NCI-H748 (cell line): ENCODE measurements at regions not wholly inside any gene's neighbourhood (a gene's known extent, or its start where the extent isn't known, plus 50 kb on each side); places are given as distances from the start of the nearest gene placed in this dataset.
"Not testable (repeated sequence)": the region's sequence is repeated elsewhere in the genome, so short reads cannot be mapped to it uniquely, and the experiment has no call there.

Experiments used
- DNase-seq: peaks from one replicate; lab custom pipeline; 2025; ENCODE audit not compliant: unreplicated experiment; lab: John Stamatoyannopoulos, UW

DNA sequence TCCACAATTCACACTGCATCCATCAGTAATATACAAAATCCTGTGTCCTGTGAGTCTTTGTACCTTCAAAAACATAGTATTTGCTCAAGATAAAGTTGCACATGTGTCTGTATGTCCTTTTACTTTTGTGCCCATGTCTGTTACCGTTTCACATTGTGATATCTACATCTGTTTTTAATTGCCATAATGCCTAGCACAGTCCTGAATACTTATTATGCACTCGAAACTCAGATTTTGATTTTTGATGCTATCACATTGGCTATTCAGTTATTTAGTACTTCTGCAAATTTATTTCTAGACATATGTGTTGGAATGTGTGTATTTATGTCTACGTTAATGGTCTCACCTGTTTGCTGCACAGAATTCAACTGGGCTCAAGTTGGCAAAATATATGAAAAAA is 452.8 kb upstream of the ZEB2 start:
- no peak for DNase-seq

GRCh38 chr2:144971786-144972335 is 451.9 kb upstream of the ZEB2 start:
- DNase-seq = no peak

DNA sequence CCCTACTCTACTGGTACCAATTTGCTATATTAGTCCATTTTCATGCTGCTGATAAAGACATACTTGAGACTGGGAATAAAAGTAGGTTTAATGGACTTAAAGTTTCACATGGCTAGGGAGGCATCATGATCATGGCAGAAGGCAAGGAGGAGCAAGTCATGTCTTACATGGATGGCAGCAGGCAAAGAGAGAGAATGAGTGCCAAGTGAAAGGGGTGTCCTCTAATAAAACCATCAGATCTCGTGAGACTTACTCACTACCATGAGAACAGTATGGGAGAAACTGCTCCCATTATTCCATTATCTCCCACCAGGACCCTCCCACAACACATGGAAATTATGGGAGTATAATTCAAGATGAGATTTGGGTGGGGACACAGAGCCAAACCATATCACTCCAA is 450.5 kb upstream of the ZEB2 start:
- DNase-seq = not testable (repeated sequence)

- not testable (repeated sequence) for DNase-seq
Measured at GRCh38 chr2:144969564-144969963, 449.6 kb upstream of the ZEB2 start.

DNA sequence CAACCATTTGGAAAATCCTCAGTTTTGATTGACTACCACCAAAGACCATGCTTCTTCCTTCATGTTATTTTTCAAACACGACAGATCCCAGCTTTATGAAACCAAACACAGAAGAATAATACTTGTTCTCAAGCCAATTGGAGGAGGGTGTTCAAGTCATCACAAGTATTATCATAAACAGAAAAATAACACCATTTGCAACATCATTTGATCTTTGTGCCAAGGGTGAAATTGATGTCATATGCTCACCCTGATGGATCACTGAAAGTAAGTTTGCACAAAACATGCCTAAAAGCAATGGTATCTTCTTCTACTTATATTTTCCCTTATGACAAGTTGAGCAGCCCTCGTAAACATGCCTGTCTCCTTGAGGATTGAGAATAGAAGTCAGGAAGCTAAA is 448.0 kb upstream of the ZEB2 start:
- no peak for DNase-seq

- no peak for DNase-seq
Measured at GRCh38 chr2:144965172-144965571, 445.3 kb upstream of the ZEB2 start.

- no peak for DNase-seq
Measured at GRCh38 chr2:144963031-144963430, 443.1 kb upstream of the ZEB2 start.

GRCh38 chr2:144959416-144959815 is 439.5 kb upstream of the ZEB2 start:
- no peak for DNase-seq

- DNase-seq = no peak
Measured at GRCh38 chr2:144950899-144951560, 431.1 kb upstream of the ZEB2 start.

DNA sequence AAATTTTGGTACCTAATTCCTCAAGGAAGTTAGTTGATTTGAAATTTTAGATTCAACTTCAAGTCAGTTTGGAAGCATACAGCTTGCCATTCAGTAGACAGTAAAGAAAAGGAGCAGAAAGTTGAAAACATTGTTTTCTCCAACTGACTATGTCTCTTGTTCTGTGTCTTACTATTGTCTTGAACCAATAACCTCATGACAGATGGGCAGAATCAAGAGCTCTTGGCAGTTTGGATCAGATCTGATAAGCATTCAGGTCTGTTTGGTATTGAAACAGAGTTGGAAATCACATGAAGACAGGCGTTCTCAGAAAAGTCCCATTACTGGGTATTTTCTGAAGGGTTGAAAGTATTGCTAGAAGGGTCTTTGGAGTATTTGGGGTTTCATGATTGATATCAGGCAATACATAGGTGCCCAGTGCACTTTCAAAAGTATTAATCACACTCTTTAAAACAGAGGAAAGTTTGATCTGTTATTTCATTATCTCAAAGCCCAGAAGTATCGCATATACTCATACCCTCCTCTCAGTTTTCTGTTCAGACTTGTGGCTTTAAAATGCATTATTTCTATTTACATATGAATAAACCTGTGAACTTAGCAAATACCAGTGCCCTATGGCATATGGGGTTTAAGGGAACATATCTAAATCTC is 428.4 kb upstream of the ZEB2 start:
- no peak for DNase-seq

GRCh38 chr2:144947709-144948037 is 427.8 kb upstream of the ZEB2 start:
- no peak for DNase-seq

DNA sequence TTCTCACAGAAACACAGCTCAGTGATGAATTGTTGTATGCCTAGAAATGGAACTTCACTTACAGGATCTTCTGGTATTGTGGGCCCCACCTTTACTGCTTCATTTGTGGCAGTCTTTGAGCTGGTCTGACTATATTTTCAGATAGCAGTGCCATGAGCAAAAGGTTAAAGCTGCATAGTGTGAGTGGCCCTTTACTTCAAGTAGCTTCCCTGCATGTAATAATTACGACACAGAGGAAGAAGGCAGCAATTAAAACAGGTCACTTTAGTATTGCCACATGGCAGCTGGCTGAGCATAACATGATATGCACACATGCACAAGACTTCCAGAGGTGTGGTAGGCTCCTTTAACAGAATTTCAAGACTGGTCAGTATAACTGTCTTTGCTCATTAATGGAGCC is 426.3 kb upstream of the ZEB2 start:
- DNase-seq = peak; percentile 39

- peak; percentile 61 for DNase-seq
Measured at GRCh38 chr2:144944546-144945220, 424.8 kb upstream of the ZEB2 start.

DNA sequence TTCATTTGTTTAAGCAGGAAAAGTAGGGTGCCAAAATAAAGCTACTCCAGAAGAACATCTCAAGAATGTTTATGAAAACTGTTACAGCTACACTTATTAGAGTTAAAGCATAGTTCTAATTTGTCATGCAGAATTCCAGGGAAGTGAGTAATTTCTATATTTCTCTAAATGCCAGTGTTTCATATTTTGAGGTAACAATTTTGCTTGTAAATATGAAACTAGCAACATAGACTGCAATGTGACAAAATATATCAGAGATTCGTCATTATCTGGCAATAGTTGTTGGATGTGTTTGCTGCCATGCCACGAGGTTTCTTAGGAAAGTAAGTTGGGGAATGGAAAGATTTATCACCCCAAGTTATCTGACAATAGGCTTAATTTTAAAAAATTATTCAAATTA is 424.1 kb upstream of the ZEB2 start:
- DNase-seq = no peak

DNA sequence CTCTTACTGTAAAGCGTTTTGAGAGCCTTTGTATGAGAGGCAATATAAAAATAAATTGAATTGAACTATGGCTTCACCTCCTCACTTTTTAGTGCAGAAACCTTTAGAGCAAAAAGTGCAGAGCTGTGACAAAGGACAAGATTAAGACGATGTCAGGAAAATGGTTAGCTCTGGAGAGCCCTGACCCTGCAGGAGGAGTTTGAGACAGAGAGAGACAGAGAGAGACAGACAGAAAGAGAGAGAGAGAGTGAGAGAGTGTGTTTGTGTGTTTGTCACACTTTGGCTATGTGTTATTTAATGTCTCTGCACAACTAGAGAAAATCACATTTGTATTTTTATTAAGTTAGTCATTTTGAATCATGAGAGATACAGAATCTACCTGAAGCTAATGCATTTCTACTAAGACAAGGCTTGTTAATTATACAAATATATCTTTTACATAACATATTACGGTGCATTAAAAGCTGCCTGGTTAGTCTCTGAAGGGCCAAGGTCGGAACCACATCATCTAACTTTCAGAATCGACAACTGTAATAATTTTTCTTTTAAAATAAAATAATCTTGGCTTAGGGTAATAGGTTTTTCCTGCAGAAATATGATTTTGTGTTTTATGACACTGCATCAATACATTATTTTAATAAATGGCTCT is 423.5 kb upstream of the ZEB2 start:
- no peak for DNase-seq

DNA sequence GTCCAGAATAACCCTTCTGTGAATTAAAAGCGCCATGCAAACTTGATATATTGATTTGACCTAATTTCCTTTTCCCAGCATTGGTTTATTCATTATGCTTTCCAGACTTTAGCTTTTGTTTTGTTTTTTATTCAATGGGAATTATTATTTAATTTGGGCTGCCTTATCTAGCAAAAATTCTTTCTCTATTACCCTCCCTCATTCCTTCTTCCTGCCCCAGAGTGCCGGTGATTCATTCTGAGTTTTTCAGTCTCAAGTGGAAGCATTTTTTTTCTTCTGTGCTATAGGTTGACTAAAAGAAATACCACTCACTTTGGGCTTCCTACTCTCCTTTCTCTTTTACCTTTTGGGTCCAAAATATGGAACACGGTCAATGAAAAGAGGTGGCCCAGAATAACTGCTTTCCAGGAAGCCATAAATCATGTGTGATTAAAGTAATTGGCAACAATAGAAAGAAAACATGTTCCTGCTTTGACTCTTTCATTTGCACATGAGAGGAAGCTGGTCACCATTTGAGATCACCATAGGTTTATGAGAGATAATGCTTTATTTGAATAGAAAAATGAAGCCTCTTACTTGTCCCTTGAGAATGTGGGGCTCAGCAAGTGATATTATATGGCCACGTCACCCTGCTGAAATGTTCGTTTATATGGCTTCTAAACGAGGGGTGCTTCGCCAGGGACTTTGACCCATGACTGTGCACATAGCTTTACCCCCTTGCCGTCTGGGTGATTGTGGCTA is 422.8 kb upstream of the ZEB2 start:
- DNase-seq = peak; percentile 57

DNA sequence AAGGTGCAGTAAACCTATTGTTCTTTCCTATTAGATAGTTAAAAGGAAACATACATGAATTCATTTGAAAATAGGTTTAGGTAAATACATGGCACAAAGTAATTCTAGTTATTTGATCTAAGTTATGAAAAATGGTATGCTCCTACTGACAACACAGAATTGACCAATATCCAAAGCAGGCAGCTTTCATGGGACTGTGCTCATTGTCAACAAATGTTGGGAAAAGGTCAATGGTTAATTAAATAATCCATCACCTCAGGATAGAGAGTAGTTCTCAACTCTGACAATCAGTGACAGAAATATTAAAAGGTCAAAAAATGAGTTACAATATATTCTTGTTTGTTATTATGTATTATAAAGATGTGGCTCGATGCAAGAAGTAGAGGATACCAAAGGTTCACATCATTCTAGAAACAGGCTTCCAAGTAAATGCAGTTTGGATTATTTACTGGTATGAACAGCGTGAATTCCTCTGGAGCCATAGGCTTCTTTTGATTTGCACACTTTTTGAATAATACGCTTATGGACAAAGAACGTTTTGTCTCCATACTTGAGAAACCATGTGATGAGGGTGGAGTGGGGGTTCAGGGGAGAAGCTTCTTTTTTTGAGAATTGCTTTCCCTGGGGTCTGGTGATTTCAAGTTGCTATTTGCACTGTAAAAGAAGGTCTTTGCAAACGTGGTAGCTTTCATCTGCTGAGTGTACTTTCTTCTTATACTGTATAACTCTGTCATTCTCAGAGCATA is 422.0 kb upstream of the ZEB2 start:
- DNase-seq = no peak

DNA sequence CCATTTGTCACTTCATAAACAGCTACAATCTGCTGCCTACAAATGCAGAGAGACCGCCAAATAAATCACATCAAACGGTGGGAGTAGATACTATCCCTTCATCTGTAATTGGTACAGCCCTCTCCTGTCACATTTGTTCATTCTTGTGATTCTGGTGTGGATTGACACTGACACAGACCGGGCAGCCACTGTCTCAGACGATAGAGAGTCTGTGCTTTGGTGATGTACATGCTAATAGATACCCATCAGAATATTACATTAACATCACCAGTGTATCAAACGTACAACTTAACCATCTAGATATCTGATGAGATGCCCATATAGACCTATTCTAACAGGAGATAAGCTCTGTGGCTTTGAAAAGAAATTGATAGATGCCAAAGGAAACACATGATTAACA is 419.7 kb upstream of the ZEB2 start:
- no peak for DNase-seq

GRCh38 chr2:144937910-144938709 is 418.2 kb upstream of the ZEB2 start:
- no peak for DNase-seq

DNA sequence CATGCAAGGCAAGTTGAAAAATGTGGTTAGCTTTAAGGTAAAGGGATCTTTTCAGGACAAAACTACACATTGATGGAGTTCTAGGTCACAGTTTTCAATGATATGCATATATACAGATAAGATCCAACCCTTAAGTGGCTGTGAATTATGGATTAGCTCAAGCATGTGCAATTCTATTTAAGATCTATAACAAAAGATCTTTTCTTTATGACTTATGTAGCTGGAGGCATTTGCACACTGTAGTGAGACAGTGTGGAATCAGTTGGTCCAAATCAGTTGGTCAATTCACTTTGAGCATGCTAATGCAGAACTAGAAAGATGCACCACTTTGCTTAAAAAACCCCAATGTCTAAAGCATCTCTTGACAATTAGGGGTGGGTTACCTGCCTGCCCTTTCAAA is 417.1 kb upstream of the ZEB2 start:
- DNase-seq = no peak
